ENCODE measurements at regions not wholly inside any gene's neighbourhood (a gene's known extent, or its start where the extent isn't known, plus 50 kb on each side); places are given as distances from the start of the nearest gene placed in this dataset.
"Not testable (repeated sequence)": the region's sequence is repeated elsewhere in the genome, so short reads cannot be mapped to it uniquely, and the experiment has no call there.

DNA sequence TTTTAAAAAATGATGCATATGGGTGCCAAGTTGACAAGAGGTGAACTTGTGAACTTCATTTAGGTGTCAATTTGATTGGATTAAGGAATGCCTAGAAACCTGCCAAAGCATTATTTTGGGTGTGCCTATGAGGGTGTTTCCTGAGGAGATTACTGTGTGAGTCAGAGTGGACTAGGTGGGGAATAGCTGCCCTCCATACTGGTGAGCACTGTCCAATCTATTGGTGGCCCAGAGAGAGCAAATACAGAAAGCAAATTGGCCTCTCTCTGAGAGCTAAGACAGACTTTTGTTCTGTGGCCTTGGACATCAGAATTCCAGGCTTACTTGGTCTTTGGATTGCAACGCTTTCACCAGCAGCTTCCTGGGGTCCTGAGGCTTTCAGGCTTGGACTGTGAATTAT lies 388.0 kb downstream of the SUCLG1 start:
- Mint-ChIP-seq H3K4me3 (no peak overlapping the region), H3K27ac (no peak overlapping the region), H3K36me3 (no peaks in the 10 kb centered on the region), H3K4me1 (ENCODE audit: unreplicated experiment) (no peaks in the 10 kb centered on the region), H3K9me3 (no peaks in the 10 kb centered on the region), H3K27me3 (peaks cover 8% of the 10 kb centered on the region)
- TF ChIP-seq, protein P1, sequence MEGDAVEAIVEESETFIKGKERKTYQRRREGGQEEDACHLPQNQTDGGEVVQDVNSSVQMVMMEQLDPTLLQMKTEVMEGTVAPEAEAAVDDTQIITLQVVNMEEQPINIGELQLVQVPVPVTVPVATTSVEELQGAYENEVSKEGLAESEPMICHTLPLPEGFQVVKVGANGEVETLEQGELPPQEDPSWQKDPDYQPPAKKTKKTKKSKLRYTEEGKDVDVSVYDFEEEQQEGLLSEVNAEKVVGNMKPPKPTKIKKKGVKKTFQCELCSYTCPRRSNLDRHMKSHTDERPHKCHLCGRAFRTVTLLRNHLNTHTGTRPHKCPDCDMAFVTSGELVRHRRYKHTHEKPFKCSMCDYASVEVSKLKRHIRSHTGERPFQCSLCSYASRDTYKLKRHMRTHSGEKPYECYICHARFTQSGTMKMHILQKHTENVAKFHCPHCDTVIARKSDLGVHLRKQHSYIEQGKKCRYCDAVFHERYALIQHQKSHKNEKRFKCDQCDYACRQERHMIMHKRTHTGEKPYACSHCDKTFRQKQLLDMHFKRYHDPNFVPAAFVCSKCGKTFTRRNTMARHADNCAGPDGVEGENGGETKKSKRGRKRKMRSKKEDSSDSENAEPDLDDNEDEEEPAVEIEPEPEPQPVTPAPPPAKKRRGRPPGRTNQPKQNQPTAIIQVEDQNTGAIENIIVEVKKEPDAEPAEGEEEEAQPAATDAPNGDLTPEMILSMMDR (conservative IDR thresholded peaks at IDR 0.05): no peak
- DNase-seq (ENCODE audit: extremely low spot score, unreplicated experiment): no peak

GRCh38 chr2:84065857-84066256 lies 393.2 kb downstream of the SUCLG1 start:
- H3K36me3 Mint-ChIP-seq: no peaks in the 10 kb centered on the region
- H3K9me3 Mint-ChIP-seq: peaks cover 4% of the 10 kb centered on the region
- DNase-seq (ENCODE audit: extremely low spot score, unreplicated experiment): no peak
- H3K4me3 Mint-ChIP-seq: no peak overlapping the region
- H3K27me3 Mint-ChIP-seq: no peaks in the 10 kb centered on the region
- H3K27ac Mint-ChIP-seq: no peak overlapping the region
- TF ChIP-seq, protein P1 (conservative IDR thresholded peaks at IDR 0.05): no peak
- no peaks in the 10 kb centered on the region for H3K4me1 Mint-ChIP-seq (ENCODE audit: unreplicated experiment)

- TF ChIP-seq, protein P1 (conservative IDR thresholded peaks at IDR 0.05): no peak
- H3K36me3 Mint-ChIP-seq: no peaks in the 10 kb centered on the region
- H3K4me1 Mint-ChIP-seq (ENCODE audit: unreplicated experiment): no peaks in the 10 kb centered on the region
- H3K27ac Mint-ChIP-seq: no peak overlapping the region
- H3K4me3 Mint-ChIP-seq: no peak overlapping the region
- no peaks in the 10 kb centered on the region for H3K9me3 Mint-ChIP-seq
- DNase-seq (ENCODE audit: extremely low spot score, unreplicated experiment): no peak
- no peaks in the 10 kb centered on the region for H3K27me3 Mint-ChIP-seq
Observed at GRCh38 chr2:84057917-84058560, 401.0 kb downstream of the SUCLG1 start.

GRCh38 chr2:84055816-84056215 lies 403.3 kb downstream of the SUCLG1 start:
- TF ChIP-seq, protein P1 (conservative IDR thresholded peaks at IDR 0.05): no peak
- no peak overlapping the region for H3K4me3 Mint-ChIP-seq
- H3K27ac Mint-ChIP-seq: no peak overlapping the region
- H3K4me1 Mint-ChIP-seq (ENCODE audit: unreplicated experiment): no peaks in the 10 kb centered on the region
- no peaks in the 10 kb centered on the region for H3K27me3 Mint-ChIP-seq
- H3K36me3 Mint-ChIP-seq: no peaks in the 10 kb centered on the region
- H3K9me3 Mint-ChIP-seq: no peaks in the 10 kb centered on the region
- no peak for DNase-seq (ENCODE audit: extremely low spot score, unreplicated experiment)

DNA sequence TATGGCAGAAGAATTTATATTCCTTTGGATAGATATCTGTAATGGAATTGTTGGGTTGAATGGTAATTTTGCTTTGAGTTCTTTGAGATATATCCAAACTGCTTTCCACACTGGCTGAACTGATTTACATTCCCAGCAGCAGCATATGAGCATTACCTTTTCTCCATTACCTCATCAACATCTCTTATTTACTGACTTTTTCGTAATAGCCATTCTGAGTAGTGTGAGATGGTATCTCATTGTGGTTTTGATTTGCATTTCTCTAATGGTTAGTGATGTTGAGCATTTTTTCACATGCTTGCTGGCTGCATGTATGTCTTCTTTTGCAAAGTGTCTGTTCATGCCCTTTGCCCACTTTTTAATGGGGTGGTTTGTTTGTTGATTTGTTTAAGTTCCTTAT lies 404.5 kb downstream of the SUCLG1 start:
- not testable (repeated sequence) for DNase-seq (ENCODE audit: extremely low spot score, unreplicated experiment); H3K27me3 Mint-ChIP-seq; H3K4me1 Mint-ChIP-seq (ENCODE audit: unreplicated experiment); H3K9me3 Mint-ChIP-seq; H3K4me3 Mint-ChIP-seq; H3K36me3 Mint-ChIP-seq; H3K27ac Mint-ChIP-seq

GRCh38 chr2:84052913-84053312 lies 406.2 kb downstream of the SUCLG1 start:
- TF ChIP-seq, protein P1 (conservative IDR thresholded peaks at IDR 0.05): no peak
- H3K27me3 Mint-ChIP-seq: no peaks in the 10 kb centered on the region
- H3K27ac Mint-ChIP-seq: no peak overlapping the region
- H3K4me1 Mint-ChIP-seq (ENCODE audit: unreplicated experiment): no peaks in the 10 kb centered on the region
- no peaks in the 10 kb centered on the region for H3K9me3 Mint-ChIP-seq
- no peak overlapping the region for H3K4me3 Mint-ChIP-seq
- H3K36me3 Mint-ChIP-seq: no peaks in the 10 kb centered on the region
- no peak for DNase-seq (ENCODE audit: extremely low spot score, unreplicated experiment)
